ENCODE measurements at regions not wholly inside any gene's neighbourhood (a gene's known extent, or its start where the extent isn't known, plus 50 kb on each side); places are given as distances from the start of the nearest gene placed in this dataset.
A peak's percentile ranks its signal among the peaks of the same experiment; 100 is the strongest.

GRCh38 chr2:195477996-195478382 is 179.0 kb upstream of the SLC39A10 start:
- H3K4me1 Mint-ChIP-seq (ENCODE audit: insufficient read depth, unreplicated experiment) = peaks cover 7% of the 10 kb centered on the region
- TF ChIP-seq CTCF (IDR thresholded peaks at IDR 0.05; ENCODE audit: unreplicated experiment) = no peak
- DNase-seq (ENCODE audit: unreplicated experiment) = no peak
- BruUV-seq (replicated peaks) = no TSS peak
- peak overlapping the region; percentile 68 for H3K27ac Mint-ChIP-seq (ENCODE audit: low read depth, unreplicated experiment)
- intact Hi-C loops (cut with micrococcal nuclease) = no loop called here
- POLR2A ChIA-PET = no interaction called here
- H3K4me3 Mint-ChIP-seq (ENCODE audit: unreplicated experiment) = no peak overlapping the region
- CTCF ChIA-PET = interaction anchor here (0.6 kb wide), 1 partner anchor 202 kb away, joined by 3 read pairs; no protein-coding TSS in a partner anchor
- no peaks in the 10 kb centered on the region for H3K27me3 Mint-ChIP-seq (ENCODE audit: insufficient read depth, unreplicated experiment)
- no peaks in the 10 kb centered on the region for H3K36me3 Mint-ChIP-seq (ENCODE audit: insufficient read depth, unreplicated experiment)
- peaks cover 15% of the 10 kb centered on the region for H3K9me3 Mint-ChIP-seq (ENCODE audit: unreplicated experiment)

- Mint-ChIP-seq H3K4me3 (ENCODE audit: unreplicated experiment) (no peak overlapping the region), H3K4me1 (ENCODE audit: insufficient read depth, unreplicated experiment) (peaks cover 7% of the 10 kb centered on the region), H3K36me3 (ENCODE audit: insufficient read depth, unreplicated experiment) (no peaks in the 10 kb centered on the region), H3K9me3 (ENCODE audit: unreplicated experiment) (peaks cover 15% of the 10 kb centered on the region), H3K27ac (ENCODE audit: low read depth, unreplicated experiment) (peak overlapping the region; percentile 68), H3K27me3 (ENCODE audit: insufficient read depth, unreplicated experiment) (no peaks in the 10 kb centered on the region)
- CTCF ChIA-PET = interaction anchor here (0.7 kb wide), 2 partner anchors 1634 to 1833 kb away, joined by 3 to 4 read pairs; no protein-coding TSS in a partner anchor
- DNase-seq (ENCODE audit: unreplicated experiment) = peak; percentile 14
- POLR2A ChIA-PET = no interaction called here
- BruUV-seq (replicated peaks) = no TSS peak
- intact Hi-C loops (cut with micrococcal nuclease) = no loop called here
- no peak for TF ChIP-seq CTCF (IDR thresholded peaks at IDR 0.05; ENCODE audit: unreplicated experiment)
Measured at GRCh38 chr2:195477248-195477995, 179.6 kb upstream of the SLC39A10 start.

- no peak for DNase-seq (ENCODE audit: unreplicated experiment)
- no peak for TF ChIP-seq CTCF (IDR thresholded peaks at IDR 0.05; ENCODE audit: unreplicated experiment)
- H3K9me3 Mint-ChIP-seq (ENCODE audit: unreplicated experiment) = peaks cover 15% of the 10 kb centered on the region
- ChIA-PET CTCF (no interaction called here), POLR2A (no interaction called here)
- peaks cover 7% of the 10 kb centered on the region for H3K4me1 Mint-ChIP-seq (ENCODE audit: insufficient read depth, unreplicated experiment)
- no peak overlapping the region for H3K4me3 Mint-ChIP-seq (ENCODE audit: unreplicated experiment)
- H3K27ac Mint-ChIP-seq (ENCODE audit: low read depth, unreplicated experiment) = no peak overlapping the region
- no peaks in the 10 kb centered on the region for H3K36me3 Mint-ChIP-seq (ENCODE audit: insufficient read depth, unreplicated experiment)
- no TSS peak for BruUV-seq (replicated peaks)
- intact Hi-C loops (cut with micrococcal nuclease) = no loop called here
- H3K27me3 Mint-ChIP-seq (ENCODE audit: insufficient read depth, unreplicated experiment) = no peaks in the 10 kb centered on the region
Measured at GRCh38 chr2:195475336-195475735, 181.7 kb upstream of the SLC39A10 start.

GRCh38 chr2:195473862-195474261 is 183.2 kb upstream of the SLC39A10 start:
- no TSS peak for BruUV-seq (replicated peaks)
- H3K9me3 Mint-ChIP-seq (ENCODE audit: unreplicated experiment) = peaks cover 15% of the 10 kb centered on the region
- no peak overlapping the region for H3K4me3 Mint-ChIP-seq (ENCODE audit: unreplicated experiment)
- TF ChIP-seq CTCF (IDR thresholded peaks at IDR 0.05; ENCODE audit: unreplicated experiment) = no peak
- peaks cover 7% of the 10 kb centered on the region for H3K4me1 Mint-ChIP-seq (ENCODE audit: insufficient read depth, unreplicated experiment)
- ChIA-PET POLR2A (no interaction called here), CTCF (interaction anchor here (0.5 to 1.1 kb wide), 2 partner anchors 9 to 151 kb away, joined by 3 read pairs; no protein-coding TSS in a partner anchor)
- H3K27ac Mint-ChIP-seq (ENCODE audit: low read depth, unreplicated experiment) = no peak overlapping the region
- H3K36me3 Mint-ChIP-seq (ENCODE audit: insufficient read depth, unreplicated experiment) = no peaks in the 10 kb centered on the region
- DNase-seq (ENCODE audit: unreplicated experiment) = no peak
- intact Hi-C loops (cut with micrococcal nuclease) = no loop called here
- no peaks in the 10 kb centered on the region for H3K27me3 Mint-ChIP-seq (ENCODE audit: insufficient read depth, unreplicated experiment)
